ENCODE measurements at regions not wholly inside any gene's neighbourhood (a gene's known extent, or its start where the extent isn't known, plus 50 kb on each side); places are given as distances from the start of the nearest gene placed in this dataset.

DNA sequence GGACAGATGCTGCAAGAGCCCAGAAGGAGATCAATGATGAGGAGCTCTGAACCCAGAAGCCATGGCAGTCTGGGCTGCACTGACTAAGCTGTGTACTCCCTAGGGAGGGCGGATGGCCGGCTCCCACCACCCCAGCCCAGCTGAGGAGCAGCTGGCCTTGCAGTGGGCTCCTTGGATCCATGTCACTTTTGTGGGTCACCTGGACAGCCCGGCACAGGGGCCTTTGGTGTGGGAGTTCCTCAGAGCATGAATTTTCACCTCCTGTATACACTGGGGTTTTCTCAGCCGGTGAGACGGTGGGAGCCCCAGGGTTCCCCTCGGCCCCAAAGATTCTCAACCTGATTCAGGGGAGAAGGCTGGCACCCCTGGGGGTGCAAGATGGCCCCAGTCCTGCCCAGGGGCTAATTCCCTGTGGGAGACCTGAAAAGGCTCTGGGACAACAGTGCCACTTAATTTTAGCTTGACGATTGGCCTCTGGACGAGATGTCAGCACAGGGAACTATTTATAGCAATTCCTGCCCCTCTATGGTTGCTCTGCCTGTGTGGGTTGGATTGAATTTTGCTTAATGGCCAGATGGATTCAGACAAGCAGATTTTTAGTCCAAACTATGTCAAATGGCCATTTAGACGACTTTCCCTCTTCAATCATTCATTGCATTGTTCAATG, 121.6 kb upstream of the PMEPA1 start:
- TF ChIP-seq POLR2AphosphoS5 (IDR thresholded peaks at IDR 0.05; ENCODE audit: low read depth) = no peak
- TF ChIP-seq, protein P1, sequence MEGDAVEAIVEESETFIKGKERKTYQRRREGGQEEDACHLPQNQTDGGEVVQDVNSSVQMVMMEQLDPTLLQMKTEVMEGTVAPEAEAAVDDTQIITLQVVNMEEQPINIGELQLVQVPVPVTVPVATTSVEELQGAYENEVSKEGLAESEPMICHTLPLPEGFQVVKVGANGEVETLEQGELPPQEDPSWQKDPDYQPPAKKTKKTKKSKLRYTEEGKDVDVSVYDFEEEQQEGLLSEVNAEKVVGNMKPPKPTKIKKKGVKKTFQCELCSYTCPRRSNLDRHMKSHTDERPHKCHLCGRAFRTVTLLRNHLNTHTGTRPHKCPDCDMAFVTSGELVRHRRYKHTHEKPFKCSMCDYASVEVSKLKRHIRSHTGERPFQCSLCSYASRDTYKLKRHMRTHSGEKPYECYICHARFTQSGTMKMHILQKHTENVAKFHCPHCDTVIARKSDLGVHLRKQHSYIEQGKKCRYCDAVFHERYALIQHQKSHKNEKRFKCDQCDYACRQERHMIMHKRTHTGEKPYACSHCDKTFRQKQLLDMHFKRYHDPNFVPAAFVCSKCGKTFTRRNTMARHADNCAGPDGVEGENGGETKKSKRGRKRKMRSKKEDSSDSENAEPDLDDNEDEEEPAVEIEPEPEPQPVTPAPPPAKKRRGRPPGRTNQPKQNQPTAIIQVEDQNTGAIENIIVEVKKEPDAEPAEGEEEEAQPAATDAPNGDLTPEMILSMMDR (IDR thresholded peaks at IDR 0.05; ENCODE audit: insufficient read depth, low read length) = no peak
